GM19438 (cell line): ENCODE measurements at regions not wholly inside any gene's neighbourhood (a gene's known extent, or its start where the extent isn't known, plus 50 kb on each side); places are given as distances from the start of the nearest gene placed in this dataset.

ENCODE experiments used
- ATAC-seq: cut with Tn5 transposase; IDR thresholded peaks from one replicate; pipeline ENCODE4 v1.9.1; 2021; ENCODE audit warnings: low read depth; ENCODE audit not compliant: unreplicated experiment

DNA sequence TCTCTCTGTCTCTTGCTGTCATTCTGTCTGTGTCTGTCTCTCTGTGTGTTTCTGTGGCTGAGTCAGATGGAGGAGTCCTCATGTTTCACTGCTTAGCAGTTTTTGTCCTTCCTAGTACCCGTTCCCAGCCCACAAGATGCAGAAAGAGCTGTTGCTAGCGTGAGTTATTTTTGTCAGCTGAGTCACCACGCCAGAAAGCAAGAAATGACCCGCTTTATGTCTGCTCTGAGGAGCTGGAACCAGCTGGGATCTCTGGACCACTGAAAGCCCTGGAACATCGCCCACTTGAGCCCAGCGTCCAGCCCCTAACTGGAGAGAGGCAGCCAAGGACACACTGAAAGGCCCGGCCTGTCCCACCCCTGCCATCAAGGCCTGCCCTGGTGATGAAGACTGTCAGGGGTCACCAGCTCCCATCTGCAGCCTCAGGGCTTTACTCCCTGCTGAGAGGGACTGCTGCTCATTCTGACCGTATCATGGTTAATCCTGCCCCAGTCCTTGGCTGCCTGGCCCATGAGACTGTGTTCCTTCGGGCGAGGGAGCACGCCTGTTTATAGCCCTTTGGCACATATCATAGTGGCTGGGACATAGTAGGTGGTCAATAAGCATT, 101.7 kb upstream of the TPM1 start:
- ATAC-seq = no peak

GRCh38 chr15:62941699-62942098, 100.8 kb upstream of the TPM1 start:
- ATAC-seq = no peak

GRCh38 chr15:62942428-62942827, 100.1 kb upstream of the TPM1 start:
- no peak for ATAC-seq

DNA sequence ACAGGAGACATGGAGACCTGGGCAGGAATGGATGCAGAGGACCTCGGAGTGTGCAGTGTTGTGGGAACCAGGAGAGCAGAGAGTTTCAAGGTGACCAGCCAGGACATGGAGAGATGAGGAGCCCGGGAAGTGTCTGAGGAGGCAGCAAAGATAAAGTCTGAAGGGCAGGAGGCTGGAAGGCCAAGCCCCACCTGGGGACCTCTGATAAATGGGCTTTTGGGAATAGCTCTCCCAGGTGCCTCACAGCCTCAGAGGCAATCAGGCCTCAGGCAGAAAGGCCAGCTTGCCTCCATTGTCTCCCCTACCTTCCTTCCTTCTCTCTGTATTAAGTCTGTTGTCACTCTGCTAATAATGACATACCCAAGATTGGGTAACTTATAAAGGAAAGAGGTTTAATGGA, 97.5 kb upstream of the TPM1 start:
- ATAC-seq = no peak

GRCh38 chr15:62945760-62946159, 96.8 kb upstream of the TPM1 start:
- ATAC-seq = no peak

DNA sequence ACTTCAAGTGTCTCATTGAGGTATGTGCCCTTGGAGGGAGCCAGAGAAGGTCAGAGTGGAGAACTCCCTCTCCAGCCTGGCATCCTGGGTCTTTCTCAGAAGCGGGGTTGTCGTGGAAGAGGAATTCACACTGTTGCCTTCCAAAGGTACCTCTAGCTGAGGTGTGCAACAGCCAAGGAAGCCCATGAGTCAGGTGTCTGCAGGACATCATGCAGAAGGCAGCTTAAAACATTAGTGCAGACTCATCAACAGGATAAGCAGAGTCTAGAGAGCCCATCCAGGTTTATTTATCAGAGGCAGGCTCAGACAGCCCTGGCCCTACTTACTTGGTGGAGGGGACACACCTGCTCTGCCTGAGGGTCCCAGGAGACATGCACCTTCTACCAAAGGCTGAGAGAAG, 95.6 kb upstream of the TPM1 start:
- ATAC-seq = no peak

GRCh38 chr15:62950462-62950931, 92.0 kb upstream of the TPM1 start:
- no peak for ATAC-seq

DNA sequence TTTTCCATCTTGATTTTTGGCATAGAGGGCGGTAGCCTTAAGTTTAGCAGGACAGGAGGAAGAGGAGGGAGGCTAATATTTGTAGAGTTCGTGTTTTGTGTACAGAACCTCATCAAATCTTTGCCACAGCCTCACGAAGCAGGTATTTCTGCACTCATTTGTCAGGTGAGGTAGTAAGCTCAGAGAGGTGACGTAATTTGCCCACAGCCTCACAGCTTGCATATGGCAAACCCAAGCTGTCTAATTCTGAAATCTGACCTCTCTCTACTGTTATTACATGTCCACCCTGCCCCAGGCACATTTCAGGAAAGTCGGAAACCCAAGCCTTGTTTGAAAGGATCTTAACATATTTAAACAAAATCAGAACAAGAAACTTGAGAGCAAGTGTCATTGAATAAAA, 91.1 kb upstream of the TPM1 start:
- no peak for ATAC-seq

GRCh38 chr15:62953021-62953420, 89.5 kb upstream of the TPM1 start:
- ATAC-seq = no peak

GRCh38 chr15:62953496-62954045, 89.0 kb upstream of the TPM1 start:
- no peak for ATAC-seq

DNA sequence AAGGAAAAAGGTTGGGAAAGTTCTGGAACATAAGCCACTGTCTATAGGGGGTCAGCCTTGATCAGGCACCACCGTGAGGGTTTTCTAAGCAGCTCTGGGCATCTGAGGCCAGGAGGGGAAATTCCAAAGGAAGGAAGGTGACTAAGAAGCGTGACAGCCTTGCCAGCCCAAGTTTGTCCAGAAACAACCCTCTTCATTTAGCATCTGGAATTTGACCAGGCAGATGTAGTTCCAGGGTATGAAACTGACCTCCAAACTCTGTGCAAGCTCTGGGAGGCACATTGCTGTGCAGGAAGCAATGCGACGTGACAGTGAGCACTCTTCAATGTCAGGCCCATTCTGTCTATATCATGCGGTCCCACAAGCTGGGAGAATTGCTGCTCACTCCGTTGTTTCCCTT, 85.4 kb upstream of the TPM1 start:
- ATAC-seq = no peak

GRCh38 chr15:62958528-62959363, 83.8 kb upstream of the TPM1 start:
- ATAC-seq = no peak

DNA sequence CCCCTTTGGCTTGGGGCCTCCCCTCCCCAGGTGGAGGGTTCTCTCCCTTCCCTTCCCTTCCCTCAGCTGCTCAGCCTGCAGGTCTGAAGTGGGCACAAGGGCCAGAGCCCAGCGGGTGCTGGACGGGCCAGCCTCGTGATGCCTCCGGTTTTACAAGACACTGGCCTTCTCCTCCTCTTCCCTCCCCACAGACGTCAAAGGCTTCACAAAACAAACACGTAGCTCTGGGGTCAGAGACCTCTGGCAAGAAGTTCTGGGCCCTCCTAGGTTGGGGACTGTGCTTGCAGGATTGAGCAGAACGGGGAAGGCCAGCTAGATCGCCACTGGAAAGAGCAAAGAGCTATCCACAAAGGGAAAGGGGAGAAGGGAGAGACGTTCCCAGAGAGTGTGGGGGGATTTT, 81.4 kb upstream of the TPM1 start:
- no peak for ATAC-seq

DNA sequence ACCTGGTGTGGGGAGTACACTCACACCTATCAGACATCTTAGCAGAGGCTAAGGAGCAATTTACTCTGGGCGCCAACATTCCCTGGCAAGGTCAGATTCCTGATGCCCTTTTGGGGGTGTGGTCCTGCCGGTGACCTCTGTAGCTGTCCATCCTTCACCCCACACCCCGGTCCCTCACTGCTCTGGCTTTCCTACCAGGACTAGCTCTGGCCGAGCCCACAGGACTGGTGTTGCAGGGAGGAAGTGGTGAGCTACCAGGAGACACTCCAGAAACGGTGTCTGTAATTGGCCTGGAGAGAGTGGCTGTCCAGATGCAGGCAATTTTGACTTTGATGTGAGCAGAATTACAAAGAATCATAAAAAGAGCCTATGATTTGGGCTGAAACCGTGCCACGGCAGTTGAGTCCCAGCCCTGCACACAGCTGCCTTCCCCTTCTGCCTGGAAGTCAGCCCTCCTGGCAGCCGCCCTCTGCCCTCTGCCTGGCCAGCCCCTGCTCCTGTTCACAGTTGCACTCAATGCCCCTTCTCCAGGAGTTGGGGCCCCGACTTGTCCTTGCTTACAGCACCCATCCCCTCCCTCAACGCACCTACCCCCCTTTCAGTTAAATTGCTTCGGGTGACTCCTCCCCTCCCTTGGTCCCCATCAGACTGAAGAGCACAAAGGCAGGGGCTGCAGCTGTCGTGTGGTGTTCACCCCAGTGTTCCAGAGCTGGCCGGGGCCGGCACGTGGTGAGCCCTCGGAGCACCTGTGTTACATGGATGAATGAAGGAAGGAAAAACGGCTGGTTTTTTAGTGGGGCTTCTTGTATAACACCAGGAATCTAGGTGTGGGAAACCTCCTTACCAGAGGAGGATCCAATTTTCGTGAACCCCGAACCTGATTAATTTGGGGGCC, 80.2 kb upstream of the TPM1 start:
- no peak for ATAC-seq

- no peak for ATAC-seq
Measured at GRCh38 chr15:62964251-62964650, 78.3 kb upstream of the TPM1 start.

DNA sequence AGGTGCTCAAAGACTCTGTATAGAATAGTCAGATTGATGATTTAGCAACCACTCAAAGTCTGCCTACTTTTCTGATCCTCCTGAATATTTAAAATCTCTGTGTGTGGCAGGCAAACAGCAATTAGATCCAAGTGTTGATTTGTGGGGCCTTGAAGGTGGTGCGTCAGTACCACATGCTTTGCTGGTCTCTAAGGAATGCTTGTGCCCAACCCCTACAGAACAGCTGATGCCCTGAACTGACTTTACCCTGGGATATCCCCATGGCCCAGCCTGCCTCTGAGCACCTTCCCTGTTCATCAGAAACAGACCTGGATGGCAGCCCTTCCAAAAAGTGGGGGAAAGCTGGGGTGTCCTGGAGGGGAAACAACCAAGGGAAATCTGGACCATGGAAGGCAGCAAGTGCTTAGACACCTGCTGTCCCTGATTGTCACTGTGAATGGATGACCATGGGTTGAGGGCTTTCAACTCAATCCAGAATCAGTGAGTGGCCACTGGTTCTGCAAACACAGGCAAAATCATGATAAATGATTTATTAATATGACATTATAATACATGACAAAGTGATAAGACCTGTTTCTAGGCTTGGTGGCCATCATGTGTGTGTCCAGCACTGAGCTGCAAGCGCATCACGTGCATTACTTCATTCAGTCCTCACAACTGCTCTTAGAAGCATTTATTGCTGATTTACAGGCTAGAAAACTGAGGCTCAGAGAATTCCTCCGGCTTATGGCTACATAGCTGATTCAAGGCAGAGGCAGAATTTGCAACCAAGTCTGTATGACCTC, 76.1 kb upstream of the TPM1 start:
- ATAC-seq = no peak

DNA sequence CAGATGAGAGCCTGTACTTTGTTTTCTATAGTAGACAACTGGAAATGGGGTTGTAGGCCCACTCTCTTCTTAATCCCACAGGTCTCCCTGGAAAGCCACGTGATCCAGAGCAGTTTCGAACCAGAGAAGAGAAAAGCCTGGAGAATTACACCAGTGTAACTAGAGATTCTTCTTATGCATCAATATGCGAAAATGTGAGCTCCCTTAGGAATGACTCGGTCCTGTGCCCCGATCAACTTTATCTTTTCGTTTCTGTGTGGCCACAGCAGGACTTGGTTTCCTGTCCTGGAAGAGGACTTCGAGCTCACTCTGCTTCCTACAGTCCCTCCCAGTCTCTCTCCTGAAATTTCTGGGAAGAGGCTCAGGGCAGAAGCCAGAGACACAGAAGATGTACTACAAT, 73.8 kb upstream of the TPM1 start:
- no peak for ATAC-seq

DNA sequence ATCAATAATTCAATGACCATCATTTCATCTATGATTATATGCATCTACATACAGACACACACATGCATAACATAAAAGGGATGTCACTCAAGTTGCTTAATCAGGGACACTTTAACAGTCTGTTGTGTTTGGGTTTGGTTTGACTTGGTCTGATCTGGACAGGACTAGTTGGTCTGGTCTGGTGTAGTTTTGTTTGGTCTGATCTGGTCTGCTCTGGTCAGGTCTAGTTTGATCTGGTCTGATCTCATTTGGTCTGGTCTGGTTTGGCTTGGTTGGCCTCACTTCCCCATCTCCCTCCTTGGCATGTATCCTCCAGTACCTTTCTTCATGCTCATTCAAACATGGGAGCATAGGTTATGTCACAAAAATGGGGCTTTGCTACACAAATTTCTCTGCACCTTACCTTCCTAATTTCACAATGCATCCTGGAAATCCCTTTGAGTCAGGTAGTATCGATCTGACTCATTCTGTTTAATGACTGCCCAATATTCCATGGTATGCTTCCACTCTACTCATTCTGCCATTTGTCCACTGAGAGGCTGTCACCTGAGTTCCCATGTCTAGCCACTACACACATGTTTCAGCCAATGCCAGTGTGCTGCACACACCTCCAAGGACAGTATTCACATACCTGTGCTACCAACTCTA, 73.0 kb upstream of the TPM1 start:
- no peak for ATAC-seq

GRCh38 chr15:62972814-62973213, 69.7 kb upstream of the TPM1 start:
- no peak for ATAC-seq

GRCh38 chr15:62975515-62975914, 67.0 kb upstream of the TPM1 start:
- ATAC-seq = no peak
